ENCODE measurements at regions not wholly inside any gene's neighbourhood (a gene's known extent, or its start where the extent isn't known, plus 50 kb on each side); places are given as distances from the start of the nearest gene placed in this dataset.

DNA sequence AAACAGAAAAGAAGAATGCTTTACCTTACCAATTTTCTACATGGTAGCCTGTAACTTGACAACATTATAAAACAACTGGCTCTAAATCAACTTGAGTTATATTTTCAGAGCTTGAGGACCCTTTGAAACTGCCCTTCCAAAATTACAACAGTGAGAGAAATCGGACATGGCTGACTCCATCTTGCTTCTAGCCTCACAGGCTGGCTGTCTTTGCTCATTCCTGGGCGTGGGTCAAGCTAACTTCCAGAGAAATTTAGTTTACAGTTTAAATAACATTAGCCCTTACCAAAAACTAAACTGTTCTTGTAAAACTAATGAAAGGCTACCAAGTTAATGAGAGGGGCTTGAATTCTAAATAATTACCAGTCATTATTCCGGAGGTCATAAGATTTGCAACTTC is 183.4 kb downstream of the AKR1D1 start:
- Histone ChIP-seq H3K4me1 (ENCODE audit: control insufficient read depth in 1 of 2, insufficient read depth in 2 of 2, low read length in 2 of 2) (no peaks in the 10 kb centered on the region), H3K4me3 (replicated peaks in 1 of 2; ENCODE audit: low read depth in 1 of 2, low read length in 2 of 2) (no peak overlapping the region), H3K27ac (ENCODE audit: low read depth, low read length) (no peak overlapping the region), H3K9me3 (ENCODE audit: control insufficient read depth in 1 of 2, insufficient read depth in 1 of 2, low read depth in 1 of 2, low read length in 2 of 2) (no peaks in the 10 kb centered on the region), H3K79me2 (ENCODE audit: insufficient read depth, low read length) (no peaks in the 10 kb centered on the region), H3K9ac (ENCODE audit: low read length) (no peak overlapping the region), H4K20me1 (ENCODE audit: insufficient read depth) (no peaks in the 10 kb centered on the region), H3K9me2 (ENCODE audit: insufficient read depth) (no peaks in the 10 kb centered on the region), H3K4me2 (ENCODE audit: low read length) (no peak overlapping the region), H2AFZ (ENCODE audit: low read depth, low read length, poor library complexity, severe bottlenecking) (no peak overlapping the region), H3K36me3 (ENCODE audit: control insufficient read depth in 1 of 2, insufficient read depth in 2 of 2, low read length in 2 of 2) (no peaks in the 10 kb centered on the region), H3K27me3 (ENCODE audit: insufficient read depth, low read length) (no peaks in the 10 kb centered on the region)
- no peak for ATAC-seq
- intact Hi-C loops (cut with micrococcal nuclease) = no loop called here
- ChIA-PET CTCF (no interaction called here), POLR2A (no interaction called here), RAD21 (ENCODE audit: low non-redundant PET in 1 of 2, low total read pairs in 2 of 2, uncharacterized antibody in 2 of 2, unreplicated experiment in 2 of 2) (no interaction called here)
- no peak for DNase-seq (ENCODE audit: low read depth, low spot score)
- no TSS peak for BruUV-seq (replicated peaks)
- TF ChIP-seq FOSL1 (IDR thresholded peaks at IDR 0.05; ENCODE audit: low read depth) = no peak
- TF ChIP-seq CBX3 (IDR thresholded peaks at IDR 0.05; ENCODE audit: low read depth) = no peak
- no peak for TF ChIP-seq EZH2phosphoT487 (IDR thresholded peaks at IDR 0.05; ENCODE audit: borderline replicate concordance)
- TF ChIP-seq, protein P1, sequence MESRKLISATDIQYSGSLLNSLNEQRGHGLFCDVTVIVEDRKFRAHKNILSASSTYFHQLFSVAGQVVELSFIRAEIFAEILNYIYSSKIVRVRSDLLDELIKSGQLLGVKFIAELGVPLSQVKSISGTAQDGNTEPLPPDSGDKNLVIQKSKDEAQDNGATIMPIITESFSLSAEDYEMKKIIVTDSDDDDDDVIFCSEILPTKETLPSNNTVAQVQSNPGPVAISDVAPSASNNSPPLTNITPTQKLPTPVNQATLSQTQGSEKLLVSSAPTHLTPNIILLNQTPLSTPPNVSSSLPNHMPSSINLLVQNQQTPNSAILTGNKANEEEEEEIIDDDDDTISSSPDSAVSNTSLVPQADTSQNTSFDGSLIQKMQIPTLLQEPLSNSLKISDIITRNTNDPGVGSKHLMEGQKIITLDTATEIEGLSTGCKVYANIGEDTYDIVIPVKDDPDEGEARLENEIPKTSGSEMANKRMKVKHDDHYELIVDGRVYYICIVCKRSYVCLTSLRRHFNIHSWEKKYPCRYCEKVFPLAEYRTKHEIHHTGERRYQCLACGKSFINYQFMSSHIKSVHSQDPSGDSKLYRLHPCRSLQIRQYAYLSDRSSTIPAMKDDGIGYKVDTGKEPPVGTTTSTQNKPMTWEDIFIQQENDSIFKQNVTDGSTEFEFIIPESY (IDR thresholded peaks at IDR 0.05; ENCODE audit: extremely low read depth, insufficient replicate concordance, low read length) = no peak
- no peak for TF ChIP-seq SP1 (IDR thresholded peaks at IDR 0.05; ENCODE audit: low read depth)
- TF ChIP-seq YY1 (IDR thresholded peaks at IDR 0.05; ENCODE audit: extremely low read depth, insufficient replicate concordance, low read depth, low read length) = no peak

DNA sequence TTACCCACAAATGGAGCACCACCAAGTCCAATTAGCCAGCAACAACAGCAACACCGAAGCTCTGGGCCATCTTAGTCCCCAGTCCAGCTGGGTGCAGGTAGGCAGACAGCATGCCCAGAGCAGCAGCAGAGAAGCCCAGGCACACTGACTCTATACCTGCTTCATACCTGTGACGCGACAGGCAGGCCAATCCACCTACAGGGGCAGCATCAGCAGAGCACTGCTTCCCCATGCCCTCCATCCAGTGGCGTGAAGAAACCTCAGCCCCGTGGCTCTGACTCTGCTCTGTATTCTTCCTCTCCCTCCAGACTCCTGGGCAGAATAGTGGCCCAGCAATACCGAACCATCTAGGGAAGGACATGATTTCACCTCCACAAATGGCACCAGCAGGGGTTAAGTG is 191.7 kb downstream of the AKR1D1 start:
- BruUV-seq (replicated peaks) = no TSS peak
- no peaks in the 10 kb centered on the region for H3K27me3 ChIP-seq (ENCODE audit: insufficient read depth, low read length)
- no peaks in the 10 kb centered on the region for H3K79me2 ChIP-seq (ENCODE audit: insufficient read depth, low read length)
- CTCF ChIA-PET = no interaction called here
- no peak overlapping the region for H3K4me3 ChIP-seq (replicated peaks in 1 of 2; ENCODE audit: low read depth in 1 of 2, low read length in 2 of 2)
- no peaks in the 10 kb centered on the region for H4K20me1 ChIP-seq (ENCODE audit: insufficient read depth)
- no peaks in the 10 kb centered on the region for H3K9me2 ChIP-seq (ENCODE audit: insufficient read depth)
- POLR2A ChIA-PET = no interaction called here
- no peak overlapping the region for H3K27ac ChIP-seq (ENCODE audit: low read depth, low read length)
- intact Hi-C loops (cut with micrococcal nuclease) = no loop called here
- H2AFZ ChIP-seq (ENCODE audit: low read depth, low read length, poor library complexity, severe bottlenecking) = no peak overlapping the region
- TF ChIP-seq RAD21 (IDR thresholded peaks at IDR 0.05; ENCODE audit: low read depth) (no peak), ZNF274 (IDR thresholded peaks at IDR 0.05; ENCODE audit: low read depth, low read length) (no peak), EZH2phosphoT487 (IDR thresholded peaks at IDR 0.05; ENCODE audit: borderline replicate concordance) (no peak), YY1 (IDR thresholded peaks at IDR 0.05; ENCODE audit: extremely low read depth, insufficient replicate concordance, low read depth, low read length) (no peak), JUND (IDR thresholded peaks at IDR 0.05) (no peak), ELF1 (IDR thresholded peaks at IDR 0.05; ENCODE audit: borderline replicate concordance, low read depth) (no peak), TCF7L2 (IDR thresholded peaks at IDR 0.05; ENCODE audit: borderline replicate concordance, extremely low read depth, insufficient read depth, insufficient read length) (no peak), POLR2AphosphoS5 (IDR thresholded peaks at IDR 0.05; ENCODE audit: low read depth, low read length) (no peak), POLR2A (IDR thresholded peaks at IDR 0.05; ENCODE audit: borderline replicate concordance, extremely low read depth, insufficient read depth, insufficient read length) (no peak), SRF (IDR thresholded peaks at IDR 0.05; ENCODE audit: low read depth) (no peak), EZH2 (IDR thresholded peaks at IDR 0.05) (no peak), FOSL1 (IDR thresholded peaks at IDR 0.05; ENCODE audit: low read depth) (no peak), CBX3 (IDR thresholded peaks at IDR 0.05; ENCODE audit: low read depth) (no peak), SIN3A (IDR thresholded peaks at IDR 0.05; ENCODE audit: low read depth) (no peak), SP1 (IDR thresholded peaks at IDR 0.05; ENCODE audit: low read depth) (no peak), ZFX (IDR thresholded peaks at IDR 0.05) (no peak), CEBPB (IDR thresholded peaks at IDR 0.05; ENCODE audit: low read depth) (no peak)
- TF ChIP-seq, protein P2, sequence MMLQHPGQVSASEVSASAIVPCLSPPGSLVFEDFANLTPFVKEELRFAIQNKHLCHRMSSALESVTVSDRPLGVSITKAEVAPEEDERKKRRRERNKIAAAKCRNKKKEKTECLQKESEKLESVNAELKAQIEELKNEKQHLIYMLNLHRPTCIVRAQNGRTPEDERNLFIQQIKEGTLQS (IDR thresholded peaks at IDR 0.05) = no peak
- TF ChIP-seq, protein P1 (IDR thresholded peaks at IDR 0.05; ENCODE audit: extremely low read depth, insufficient replicate concordance, low read length) = no peak
- no peaks in the 10 kb centered on the region for H3K9me3 ChIP-seq (ENCODE audit: control insufficient read depth in 1 of 2, insufficient read depth in 1 of 2, low read depth in 1 of 2, low read length in 2 of 2)
- H3K4me2 ChIP-seq (ENCODE audit: low read length) = no peak overlapping the region
- H3K9ac ChIP-seq (ENCODE audit: low read length) = no peak overlapping the region
- no peak for DNase-seq (ENCODE audit: low read depth, low spot score)
- RAD21 ChIA-PET (ENCODE audit: low non-redundant PET in 1 of 2, low total read pairs in 2 of 2, uncharacterized antibody in 2 of 2, unreplicated experiment in 2 of 2) = no interaction called here
- no peaks in the 10 kb centered on the region for H3K36me3 ChIP-seq (ENCODE audit: control insufficient read depth in 1 of 2, insufficient read depth in 2 of 2, low read length in 2 of 2)
- H3K4me1 ChIP-seq (ENCODE audit: control insufficient read depth in 1 of 2, insufficient read depth in 2 of 2, low read length in 2 of 2) = no peaks in the 10 kb centered on the region
- ATAC-seq = no peak

All from HCT116 (cell line).